ENCODE measurements at regions not wholly inside any gene's neighbourhood (a gene's known extent, or its start where the extent isn't known, plus 50 kb on each side); places are given as distances from the start of the nearest gene placed in this dataset.

- no peak for TF ChIP-seq CTCF (IDR thresholded peaks at IDR 0.05; ENCODE audit: insufficient read depth in 1 of 2, low read depth in 1 of 2, low read length in 1 of 2, severe bottlenecking in 1 of 2, unreplicated experiment in 1 of 2)
- Mint-ChIP-seq H3K4me3 (ENCODE audit: unreplicated experiment) (no peak overlapping the region), H3K4me1 (ENCODE audit: low read depth, unreplicated experiment) (no peaks in the 10 kb centered on the region), H3K27me3 (ENCODE audit: insufficient read depth, unreplicated experiment) (no peaks in the 10 kb centered on the region), H3K36me3 (ENCODE audit: insufficient read depth, unreplicated experiment) (no peaks in the 10 kb centered on the region), H3K9me3 (ENCODE audit: unreplicated experiment) (no peaks in the 10 kb centered on the region), H3K27ac (ENCODE audit: unreplicated experiment) (no peak overlapping the region)
- Histone ChIP-seq H3K9me3 (no peaks in the 10 kb centered on the region; the same call in 1 of the 2 replicates), H3K4me3 (ENCODE audit: low read depth, low read length) (no peak overlapping the region), H3K36me3 (ENCODE audit: control insufficient read depth, insufficient read depth, low read length) (no peaks in the 10 kb centered on the region), H3K4me1 (no peaks in the 10 kb centered on the region), H3K27me3 (replicated peaks; ENCODE audit: control insufficient read depth, insufficient read depth, low read length) (no peaks in the 10 kb centered on the region)
- DNase-seq = no peak
- ChIA-PET CTCF (no interaction called here), POLR2A (no interaction called here)
- intact Hi-C loops (cut with micrococcal nuclease; ENCODE audit: unreplicated experiment) = no loop called here
- no TSS peak for BruUV-seq (replicated peaks)
Observed at GRCh38 chr5:18944771-18945170, 1043.2 kb downstream of the CDH18 start.

- H3K4me3 Mint-ChIP-seq (ENCODE audit: unreplicated experiment) = no peak overlapping the region
- intact Hi-C loops (cut with micrococcal nuclease; ENCODE audit: unreplicated experiment) = no loop called here
Observed at GRCh38 chr5:18954239-18954638, 1033.8 kb downstream of the CDH18 start.

GRCh38 chr5:18959535-18959934 is 1028.5 kb downstream of the CDH18 start:
- Histone ChIP-seq H3K27me3 (replicated peaks; ENCODE audit: control insufficient read depth, insufficient read depth, low read length) (no peaks in the 10 kb centered on the region), H3K4me3 (ENCODE audit: low read depth, low read length) (no peak overlapping the region), H3K36me3 (ENCODE audit: control insufficient read depth, insufficient read depth, low read length) (no peaks in the 10 kb centered on the region), H3K9me3 (no peaks in the 10 kb centered on the region), H3K4me1 (no peaks in the 10 kb centered on the region)
- no peak for DNase-seq
- no peak overlapping the region for H3K27ac Mint-ChIP-seq (ENCODE audit: unreplicated experiment)
- intact Hi-C loops (cut with micrococcal nuclease; ENCODE audit: unreplicated experiment) = no loop called here
- no peaks in the 10 kb centered on the region for H3K36me3 Mint-ChIP-seq (ENCODE audit: insufficient read depth, unreplicated experiment)
- ChIA-PET CTCF (no interaction called here), POLR2A (no interaction called here)
- H3K27me3 Mint-ChIP-seq (ENCODE audit: insufficient read depth, unreplicated experiment) = no peaks in the 10 kb centered on the region
- no peak for TF ChIP-seq CTCF (IDR thresholded peaks at IDR 0.05; ENCODE audit: insufficient read depth in 1 of 2, low read depth in 1 of 2, low read length in 1 of 2, severe bottlenecking in 1 of 2, unreplicated experiment in 1 of 2)
- H3K4me1 Mint-ChIP-seq (ENCODE audit: low read depth, unreplicated experiment) = no peaks in the 10 kb centered on the region
- H3K4me3 Mint-ChIP-seq (ENCODE audit: unreplicated experiment) = no peak overlapping the region
- BruUV-seq (replicated peaks) = no TSS peak
- no peaks in the 10 kb centered on the region for H3K9me3 Mint-ChIP-seq (ENCODE audit: unreplicated experiment)

More at GRCh38 chr5:18954239-18954638, 1033.8 kb downstream of the CDH18 start:
- no peaks in the 10 kb centered on the region for H3K9me3 ChIP-seq
- no peak for TF ChIP-seq CTCF (IDR thresholded peaks at IDR 0.05; ENCODE audit: insufficient read depth in 1 of 2, low read depth in 1 of 2, low read length in 1 of 2, severe bottlenecking in 1 of 2, unreplicated experiment in 1 of 2)
- Mint-ChIP-seq H3K36me3 (ENCODE audit: insufficient read depth, unreplicated experiment) (no peaks in the 10 kb centered on the region), H3K4me1 (ENCODE audit: low read depth, unreplicated experiment) (no peaks in the 10 kb centered on the region), H3K9me3 (ENCODE audit: unreplicated experiment) (no peaks in the 10 kb centered on the region), H3K27ac (ENCODE audit: unreplicated experiment) (no peak overlapping the region), H3K27me3 (ENCODE audit: insufficient read depth, unreplicated experiment) (no peaks in the 10 kb centered on the region)
- H3K4me1 ChIP-seq = no peaks in the 10 kb centered on the region
- BruUV-seq (replicated peaks) = no TSS peak
- ChIA-PET CTCF (no interaction called here), POLR2A (no interaction called here)
- no peak for DNase-seq
- H3K4me3 ChIP-seq (ENCODE audit: low read depth, low read length) = no peak overlapping the region
- H3K36me3 ChIP-seq (ENCODE audit: control insufficient read depth, insufficient read depth, low read length) = no peaks in the 10 kb centered on the region
- H3K27me3 ChIP-seq (replicated peaks; ENCODE audit: control insufficient read depth, insufficient read depth, low read length) = no peaks in the 10 kb centered on the region
